ENCODE measurements at regions not wholly inside any gene's neighbourhood (a gene's known extent, or its start where the extent isn't known, plus 50 kb on each side); places are given as distances from the start of the nearest gene placed in this dataset.

- no peak overlapping the region for H3K9ac ChIP-seq (ENCODE audit: insufficient read depth, low read length, poor library complexity, severe bottlenecking)
- peaks cover 3 to 17% (median 10%) of the 10 kb centered on the region in 7 donors for H3K9me3 Mint-ChIP-seq
- no peaks in the 10 kb centered on the region for H4K20me1 ChIP-seq (ENCODE audit: insufficient read depth, low read length)
- no peak overlapping the region for H3K4me3 Mint-ChIP-seq
- no peaks in the 10 kb centered on the region for H3K27me3 ChIP-seq (ENCODE audit: control insufficient read depth in 2 of 2, insufficient read depth in 2 of 2, low read length in 2 of 2)
- no peaks in the 10 kb centered on the region for H3K36me3 Mint-ChIP-seq
- no peak for DNase-seq
- H3K4me2 ChIP-seq (replicated peaks; ENCODE audit: extremely low read depth, low read length, poor library complexity, severe bottlenecking), result no peak overlapping the region
- no peaks in the 10 kb centered on the region for H3K4me1 Mint-ChIP-seq
- no peak overlapping the region for H3K27ac Mint-ChIP-seq
- peaks cover 0 to 3% (median 0%) of the 10 kb centered on the region in 3 donors for H3K27me3 Mint-ChIP-seq (ENCODE audit: low read depth in 3 of 3)
- H3K4me3 ChIP-seq (replicated peaks in 1 of 3; ENCODE audit: low read depth in 2 of 3, low read length in 3 of 3), result no peak overlapping the region
- WGBS (ENCODE audit: insufficient coverage), result 100% methylated on average over 3 of the region's 5 CpGs
- H2AFZ ChIP-seq (ENCODE audit: insufficient read depth, low read depth, low read length, poor library complexity, severe bottlenecking), result no peak overlapping the region
- H3K4me1 ChIP-seq (ENCODE audit: control insufficient read depth in 1 of 2, insufficient read depth in 2 of 2, low read length in 2 of 2), result no peaks in the 10 kb centered on the region
- intact Hi-C loops (cut with micrococcal nuclease), result no loop called here
- no peak overlapping the region for H3K27ac ChIP-seq (ENCODE audit: low read depth in 1 of 2, low read length in 2 of 2)
- no peaks in the 10 kb centered on the region for H3K36me3 ChIP-seq (replicated peaks in 1 of 2; ENCODE audit: control insufficient read depth in 1 of 2, insufficient read depth in 2 of 2, low read length in 2 of 2)
- no peaks in the 10 kb centered on the region for H3K79me2 ChIP-seq (ENCODE audit: insufficient read depth, low read length)
- TF ChIP-seq CTCF (IDR thresholded peaks at IDR 0.05), result no peak
- peaks cover 7% of the 10 kb centered on the region in 2 donors for H3K9me3 ChIP-seq (replicated peaks in 1 of 2; ENCODE audit: control insufficient read depth in 1 of 2, insufficient read depth in 1 of 2, low read length in 2 of 2)
Observed at GRCh38 chr13:20291675-20292074, 59.6 kb upstream of the GJB6 start.

DNA sequence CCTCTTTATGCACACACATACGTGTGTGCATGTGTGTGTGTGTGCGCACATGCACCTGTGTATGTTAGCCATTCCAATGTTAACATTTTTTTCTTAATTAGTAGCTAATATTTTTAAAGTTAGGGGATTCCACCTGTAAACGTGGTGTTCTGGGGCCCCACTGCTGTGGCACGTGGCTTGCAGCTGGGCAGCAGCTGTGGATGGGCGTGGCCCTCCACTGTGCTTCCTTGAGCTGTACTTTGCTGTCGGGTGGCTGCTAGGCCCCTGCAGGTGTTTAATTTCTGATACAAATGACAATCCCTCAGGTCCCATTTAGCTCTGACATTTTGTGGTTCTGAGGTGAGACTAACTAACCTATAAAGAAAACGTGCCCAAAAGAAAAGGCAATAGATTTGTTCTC is 58.9 kb upstream of the GJB6 start:
- no peaks in the 10 kb centered on the region for H3K4me1 Mint-ChIP-seq
- WGBS (ENCODE audit: insufficient coverage), result 82% methylated on average over 3 of the region's 7 CpGs

More for the DNA sequence above, 58.9 kb upstream of the GJB6 start:
- Histone ChIP-seq H3K4me1 (ENCODE audit: control insufficient read depth in 1 of 2, insufficient read depth in 2 of 2, low read length in 2 of 2) (no peaks in the 10 kb centered on the region), H3K79me2 (ENCODE audit: insufficient read depth, low read length) (no peaks in the 10 kb centered on the region), H3K27me3 (ENCODE audit: control insufficient read depth in 2 of 2, insufficient read depth in 2 of 2, low read length in 2 of 2) (no peaks in the 10 kb centered on the region), H3K9ac (ENCODE audit: insufficient read depth, low read length, poor library complexity, severe bottlenecking) (no peak overlapping the region), H4K20me1 (ENCODE audit: insufficient read depth, low read length) (no peaks in the 10 kb centered on the region), H3K27ac (ENCODE audit: low read depth in 1 of 2, low read length in 2 of 2) (no peak overlapping the region), H2AFZ (ENCODE audit: insufficient read depth, low read depth, low read length, poor library complexity, severe bottlenecking) (no peak overlapping the region), H3K4me2 (replicated peaks; ENCODE audit: extremely low read depth, low read length, poor library complexity, severe bottlenecking) (no peak overlapping the region), H3K4me3 (replicated peaks in 1 of 3; ENCODE audit: low read depth in 2 of 3, low read length in 3 of 3) (no peak overlapping the region), H3K36me3 (replicated peaks in 1 of 2; ENCODE audit: control insufficient read depth in 1 of 2, insufficient read depth in 2 of 2, low read length in 2 of 2) (no peaks in the 10 kb centered on the region), H3K9me3 (replicated peaks in 1 of 2; ENCODE audit: control insufficient read depth in 1 of 2, insufficient read depth in 1 of 2, low read length in 2 of 2) (peaks cover 13 to 14% of the 10 kb centered on the region in 2 donors)
- Mint-ChIP-seq H3K27me3 (ENCODE audit: low read depth in 3 of 3) (peaks cover 0 to 3% (median 2%) of the 10 kb centered on the region in 3 donors), H3K9me3 (peaks cover 8 to 24% (median 17%) of the 10 kb centered on the region in 7 donors), H3K27ac (no peak overlapping the region), H3K4me3 (no peak overlapping the region), H3K36me3 (no peaks in the 10 kb centered on the region)
- intact Hi-C loops (cut with micrococcal nuclease), result no loop called here
- no peak for TF ChIP-seq CTCF (IDR thresholded peaks at IDR 0.05)
- no peak for DNase-seq

All from CD14-positive monocyte (primary cell).